H1 (cell line): ENCODE measurements at regions not wholly inside any gene's neighbourhood (a gene's known extent, or its start where the extent isn't known, plus 50 kb on each side); places are given as distances from the start of the nearest gene placed in this dataset.

ENCODE experiments used
- CTCF ChIA-PET: fragments of 300-600 bp; sonication (Branson Sonifier 250); formaldehyde crosslinking; loops from one replicate; lab custom pipeline; 2021; ENCODE audit not compliant: partially characterized antibody; lab: Charles Lee
- POLR2A ChIA-PET: fragments of 300-600 bp; sonication (Branson Sonifier 250); formaldehyde crosslinking; loops from one replicate; lab custom pipeline; 2021; ENCODE audit warnings: inconsistent platforms; ENCODE audit not compliant: partially characterized antibody; lab: Charles Lee
- DNase-seq, 2 experiments: peaks; one replicate each; pipeline versions ENCODE4 v3.0.0 to v3.0.0-alpha.2; 2010 to 2022; ENCODE audit warnings: low spot score in 2 of 2, low read depth in 1 of 2, mixed read lengths in 1 of 2
- FAIRE-seq: peaks from 2 replicates; lab custom pipeline; 2011; peaks lifted over from hg19 to GRCh38; lab: Jason Lieb, UNC
- H2AFZ ChIP-seq: 2 replicates; pipeline ENCODE4 v1.8.1; 2012; ENCODE audit warnings: low read length, inconsistent platforms
- H2AK5ac ChIP-seq: 2 replicates; pipeline ENCODE4 v1.6.1; 2013; ENCODE audit warnings: low read depth, low read length
- H2BK120ac ChIP-seq: replicated peaks from 2 replicates; pipeline ENCODE3; 2013; ENCODE audit warnings: low read depth, low read length, inconsistent platforms
- H2BK12ac ChIP-seq: 2 replicates; pipeline ENCODE4 v1.6.1; 2013; ENCODE audit warnings: low read depth, low read length
- H2BK15ac ChIP-seq: 2 replicates; pipeline ENCODE4 v1.6.1; 2013; ENCODE audit warnings: low read length
- H2BK20ac ChIP-seq: 2 replicates; pipeline ENCODE4 v1.6.1; 2013; ENCODE audit warnings: low read length
- H2BK5ac ChIP-seq: 2 replicates; pipeline ENCODE4 v1.6.1; 2013; ENCODE audit warnings: low read depth, low read length
- H3K14ac ChIP-seq: 2 replicates; pipeline ENCODE4 v1.6.1; 2013; ENCODE audit warnings: inconsistent platforms; ENCODE audit not compliant: insufficient read length
- H3K18ac ChIP-seq: 2 replicates; pipeline ENCODE4 v1.6.1; 2013; ENCODE audit warnings: low read length; ENCODE audit errors: extremely low read depth
- H3K23ac ChIP-seq: 2 replicates; pipeline ENCODE4 v1.6.1; 2013; ENCODE audit warnings: inconsistent platforms; ENCODE audit not compliant: insufficient read length
- H3K23me2 ChIP-seq: 2 replicates; pipeline ENCODE4 v1.6.1; 2013; ENCODE audit warnings: low read depth, low read length
- H3K27ac ChIP-seq: 2 replicates; pipeline ENCODE4 v1.6.1; 2011; ENCODE audit warnings: low read depth, low read length, inconsistent platforms
- H3K27me3 ChIP-seq, 4 experiments: replicated peaks in 1 of 4; 1 replicate in 1 of 4; 2 replicates in 3 of 4; pipeline versions ENCODE4 v1.6.1 to v1.8.1; 2011 to 2013; ENCODE audit warnings: low read length in 3 of 4, mild to moderate bottlenecking in 3 of 4, inconsistent platforms in 2 of 4, mixed read lengths in 2 of 4, moderate library complexity in 1 of 4; ENCODE audit not compliant: control insufficient read depth in 3 of 4, insufficient read depth in 3 of 4; ENCODE audit errors: extremely low read depth in 1 of 4
- H3K36me3 ChIP-seq, 4 experiments: 2 replicates each; pipeline versions ENCODE4 v1.6.1 to v1.8.1; 2011 to 2013; ENCODE audit warnings: mild to moderate bottlenecking in 4 of 4, low read length in 3 of 4, moderate library complexity in 2 of 4, control low read depth in 1 of 4, inconsistent platforms in 1 of 4; ENCODE audit not compliant: insufficient read depth in 4 of 4, control insufficient read depth in 2 of 4
- H3K4ac ChIP-seq: replicated peaks from 2 replicates; pipeline ENCODE3; 2013; ENCODE audit warnings: low read length, low read depth, mixed read lengths, inconsistent platforms; ENCODE audit not compliant: insufficient read length
- H3K4me1 ChIP-seq, 4 experiments: replicated peaks in 1 of 4; 1 replicate in 1 of 4; 2 replicates in 3 of 4; pipeline versions ENCODE4 v1.6.1 to v1.8.1; 2011 to 2013; ENCODE audit warnings: low read length in 3 of 4, inconsistent platforms in 2 of 4, mixed read lengths in 1 of 4; ENCODE audit not compliant: insufficient read depth in 4 of 4, control insufficient read depth in 3 of 4
- H3K4me2 ChIP-seq, 2 experiments: 2 replicates each; pipeline versions ENCODE4 v1.6.1 to v1.8.1; 2011 to 2013; ENCODE audit warnings: low read depth in 2 of 2, low read length in 2 of 2, control low read depth in 1 of 2, inconsistent platforms in 1 of 2, mild to moderate bottlenecking in 1 of 2; ENCODE audit not compliant: insufficient read depth in 1 of 2
- H3K4me3 ChIP-seq, 4 experiments: fragments of 200-600, 300-600 bp in 1 of 4; sonication (generic), shearing (Covaris generic), sonication (Bioruptor Twin) in 1 of 4; 2 replicates each; pipeline versions ENCODE4 v1.5.1 to v1.8.1; 2011 to 2016; ENCODE audit warnings: low read length in 4 of 4, low read depth in 3 of 4, control low read depth in 2 of 4, inconsistent platforms in 2 of 4, mild to moderate bottlenecking in 2 of 4, mixed read lengths in 1 of 4, moderate library complexity in 1 of 4; ENCODE audit not compliant: insufficient read depth in 2 of 4; ENCODE audit errors: extremely low read depth in 1 of 4
- H3K56ac ChIP-seq: replicated peaks from 2 replicates; pipeline ENCODE3; 2013; ENCODE audit warnings: low read depth, mild to moderate bottlenecking, mixed read lengths, low read length, inconsistent platforms; ENCODE audit not compliant: insufficient read length
- H3K79me1 ChIP-seq: 2 replicates; pipeline ENCODE4 v1.6.1; 2013; ENCODE audit warnings: low read depth, low read length, control low read depth
- H3K79me2 ChIP-seq, 2 experiments: 2 replicates each; pipeline versions ENCODE4 v1.6.1 to v1.8.1; 2012 to 2013; ENCODE audit warnings: low read length in 2 of 2, mild to moderate bottlenecking in 2 of 2, inconsistent platforms in 1 of 2; ENCODE audit not compliant: insufficient read depth in 2 of 2, control insufficient read depth in 1 of 2
- H3K9ac ChIP-seq, 4 experiments: replicated peaks in 1 of 4; 1 replicate in 1 of 4; 2 replicates in 3 of 4; pipeline versions ENCODE4 v1.6.1 to v1.8.1; 2011 to 2013; ENCODE audit warnings: low read depth in 3 of 4, low read length in 3 of 4, control low read depth in 2 of 4, mild to moderate bottlenecking in 2 of 4, moderate library complexity in 2 of 4, inconsistent platforms in 1 of 4; ENCODE audit errors: extremely low read depth in 1 of 4
- H3K9me3 ChIP-seq, 2 experiments: 2 replicates each; pipeline versions ENCODE4 v1.6.1 to v1.8.1; 2012 to 2013; ENCODE audit warnings: mild to moderate bottlenecking in 2 of 2, moderate library complexity in 2 of 2, control low read depth in 1 of 2, inconsistent platforms in 1 of 2, low read depth in 1 of 2, low read length in 1 of 2, mixed read lengths in 1 of 2; ENCODE audit not compliant: insufficient read depth in 2 of 2
- H4K20me1 ChIP-seq, 2 experiments: replicated peaks in 1 of 2; 2 replicates each; pipeline versions ENCODE3 to v1.8.1; 2011 to 2013; ENCODE audit warnings: inconsistent platforms in 2 of 2, low read length in 2 of 2, mild to moderate bottlenecking in 1 of 2; ENCODE audit not compliant: insufficient read depth in 2 of 2, control insufficient read depth in 1 of 2
- H4K5ac ChIP-seq: 2 replicates; pipeline ENCODE4 v1.6.1; 2013; ENCODE audit warnings: low read length, low read depth, mixed read lengths, inconsistent platforms; ENCODE audit not compliant: insufficient read length
- H4K8ac ChIP-seq: 2 replicates; pipeline ENCODE4 v1.8.0; 2013; ENCODE audit warnings: mild to moderate bottlenecking, moderate library complexity, low read length, inconsistent platforms; ENCODE audit not compliant: insufficient read depth; ENCODE audit errors: extremely low read depth
- H4K91ac ChIP-seq: replicated peaks from 2 replicates; pipeline ENCODE3; 2013; ENCODE audit warnings: low read length, mixed read lengths, inconsistent platforms; ENCODE audit not compliant: insufficient read length
- NANOG ChIP-seq: IDR thresholded peaks from 2 replicates; pipeline ENCODE4 v1.6.1; 2011; ENCODE audit warnings: low read length, low read depth, mild to moderate bottlenecking, inconsistent platforms; ENCODE audit not compliant: insufficient read depth, poor library complexity, severe bottlenecking
- POLR2AphosphoS5 ChIP-seq: IDR thresholded peaks from 2 replicates; pipeline ENCODE4 v1.6.1; 2011; ENCODE audit warnings: low read depth, low read length
- SUZ12 ChIP-seq: fragments of 200-600 bp; sonication (generic); IDR thresholded peaks from 2 replicates; pipeline ENCODE4 v1.6.1; 2012; ENCODE audit warnings: mild to moderate bottlenecking, inconsistent platforms, low read length, moderate library complexity, mixed read lengths
- WGBS, 2 experiments: shearing (Covaris generic) in 1 of 2; methylation state at CpG; one replicate each; pipeline versions ENCODE4 v1.1.6 to v1.1.7; 2013 to 2015; ENCODE audit warnings: low lambda C conversion rate in 2 of 2, mixed read lengths in 2 of 2, inconsistent platforms in 1 of 2, low coverage in 1 of 2, missing lambda C conversion rate in 1 of 2; ENCODE audit not compliant: insufficient replicate concordance in 2 of 2, insufficient coverage in 1 of 2, insufficient read length in 1 of 2; ENCODE audit errors: extremely low coverage in 1 of 2, missing lambda C conversion rate in 1 of 2; 5-methylcytosine and 5-hydroxymethylcytosine counted together

- Histone ChIP-seq H3K9me3 (no peaks in the 10 kb centered on the region), H3K4me2 (no peak overlapping the region), H3K27me3 (no peaks in the 10 kb centered on the region), H3K23ac (no peak overlapping the region), H3K18ac (no peak overlapping the region), H3K9ac (no peak overlapping the region), H2BK20ac (no peak overlapping the region), H3K14ac (no peak overlapping the region), H3K4me1 (no peaks in the 10 kb centered on the region), H3K56ac (no peak overlapping the region), H4K5ac (no peak overlapping the region), H3K23me2 (no peaks in the 10 kb centered on the region), H2BK12ac (no peak overlapping the region), H4K8ac (no peak overlapping the region), H2BK15ac (no peak overlapping the region), H3K4ac (no peak overlapping the region), H2BK5ac (no peak overlapping the region), H4K91ac (no peak overlapping the region), H2AK5ac (no peak overlapping the region), H3K36me3 (no peaks in the 10 kb centered on the region), H3K27ac (no peak overlapping the region), H2BK120ac (no peak overlapping the region), H3K79me1 (no peaks in the 10 kb centered on the region), H4K20me1 (no peaks in the 10 kb centered on the region), H3K79me2 (no peaks in the 10 kb centered on the region), H2AFZ (no peak overlapping the region), H3K4me3 (no peak overlapping the region)
- FAIRE-seq (no peak), DNase-seq (no peak)
- 81% methylated on average over 1 of the region's 1 CpG; no CpG with 5 or more reads in 1 of the 2 experiments for WGBS, 2 experiments
- TF ChIP-seq POLR2AphosphoS5 (no peak), SUZ12 (no peak), NANOG (no peak)
- CTCF ChIA-PET: no interaction called here
- POLR2A ChIA-PET: no interaction called here
These were observed 247.7 kb downstream of the PDCD6IP start for GRCh38 chr3:34046154-34046553.
